ENCODE measurements at regions not wholly inside any gene's neighbourhood (a gene's known extent, or its start where the extent isn't known, plus 50 kb on each side); places are given as distances from the start of the nearest gene placed in this dataset.

- in situ Hi-C loops (cut with MboI; ENCODE audit: low sequenced_read_pairs, unreplicated experiment) = no loop called here
- TF ChIP-seq CTCF (IDR thresholded peaks at IDR 0.05; ENCODE audit: borderline replicate concordance, control extremely low read depth, extremely low read depth, insufficient read depth, missing control alignments) = no peak
- DNase-seq (ENCODE audit: low spot score) = no peak
Observed at GRCh38 chr11:70713086-70713835, 314.9 kb downstream of the CTTN start.

GRCh38 chr11:70713988-70714665 is 315.8 kb downstream of the CTTN start:
- DNase-seq (ENCODE audit: low spot score) = no peak
- in situ Hi-C loops (cut with MboI; ENCODE audit: low sequenced_read_pairs, unreplicated experiment) = no loop called here

GRCh38 chr11:70715166-70715951 is 317.0 kb downstream of the CTTN start:
- DNase-seq (ENCODE audit: low spot score) = no peak
- in situ Hi-C loops (cut with MboI; ENCODE audit: low sequenced_read_pairs, unreplicated experiment) = no loop called here
- TF ChIP-seq CTCF (IDR thresholded peaks at IDR 0.05; ENCODE audit: borderline replicate concordance, control extremely low read depth, extremely low read depth, insufficient read depth, missing control alignments) = no peak

More at GRCh38 chr11:70713988-70714665, 315.8 kb downstream of the CTTN start:
- no peak for TF ChIP-seq CTCF (IDR thresholded peaks at IDR 0.05; ENCODE audit: borderline replicate concordance, control extremely low read depth, extremely low read depth, insufficient read depth, missing control alignments)

- TF ChIP-seq CTCF (IDR thresholded peaks at IDR 0.05; ENCODE audit: borderline replicate concordance, control extremely low read depth, extremely low read depth, insufficient read depth, missing control alignments) = no peak
- DNase-seq (ENCODE audit: low spot score) = no peak
- in situ Hi-C loops (cut with MboI; ENCODE audit: low sequenced_read_pairs, unreplicated experiment) = no loop called here
Observed at GRCh38 chr11:70716216-70716615, 317.9 kb downstream of the CTTN start.

- in situ Hi-C loops (cut with MboI; ENCODE audit: low sequenced_read_pairs, unreplicated experiment) = no loop called here
- DNase-seq (ENCODE audit: low spot score) = no peak
- no peak for TF ChIP-seq CTCF (IDR thresholded peaks at IDR 0.05; ENCODE audit: borderline replicate concordance, control extremely low read depth, extremely low read depth, insufficient read depth, missing control alignments)
Observed at GRCh38 chr11:70716986-70717775, 318.9 kb downstream of the CTTN start.
